WERI-Rb-1 (cell line): ENCODE measurements at regions not wholly inside any gene's neighbourhood (a gene's known extent, or its start where the extent isn't known, plus 50 kb on each side); places are given as distances from the start of the nearest gene placed in this dataset.

Experiments used
- DNase-seq: peaks from one replicate; pipeline ENCODE4 v3.0.0-alpha.2; 2020
- H3K27ac ChIP-seq: fragments of 250-450 bp; sonication (Bioruptor Pico); 2 replicates; pipeline ENCODE4 v1.5.1; 2020; ENCODE audit warnings: mild to moderate bottlenecking, moderate library complexity
- H3K27me3 ChIP-seq: fragments of 250-450 bp; sonication (Bioruptor Pico); 2 replicates; pipeline ENCODE4 v1.5.1; 2021; ENCODE audit warnings: mild to moderate bottlenecking, low read depth, moderate library complexity; ENCODE audit not compliant: insufficient read depth, severe bottlenecking
- H3K36me3 ChIP-seq: fragments of 250-450 bp; sonication (Bioruptor Pico); 2 replicates; pipeline ENCODE4 v1.5.1; 2020; ENCODE audit warnings: mild to moderate bottlenecking, moderate library complexity
- H3K4me3 ChIP-seq: 2 replicates; pipeline ENCODE4 v1.5.1; 2011; ENCODE audit warnings: low read depth, mild to moderate bottlenecking, control low read depth, low read length
- H3K9me3 ChIP-seq: fragments of 250-450 bp; sonication (Bioruptor Pico); 2 replicates; pipeline ENCODE4 v1.5.1; 2021; ENCODE audit warnings: mild to moderate bottlenecking, moderate library complexity; ENCODE audit not compliant: severe bottlenecking
- TF ChIP-seq, protein P1 (sequence below): IDR thresholded peaks from 2 replicates; pipeline ENCODE4 v1.5.1; 2011; ENCODE audit warnings: low read depth, mild to moderate bottlenecking, control low read depth, inconsistent platforms, low read length

- H3K36me3 ChIP-seq = no peaks in the 10 kb centered on the region
- H3K27me3 ChIP-seq = no peaks in the 10 kb centered on the region
- no peaks in the 10 kb centered on the region for H3K9me3 ChIP-seq
- H3K27ac ChIP-seq = no peak overlapping the region
- TF ChIP-seq, protein P1, sequence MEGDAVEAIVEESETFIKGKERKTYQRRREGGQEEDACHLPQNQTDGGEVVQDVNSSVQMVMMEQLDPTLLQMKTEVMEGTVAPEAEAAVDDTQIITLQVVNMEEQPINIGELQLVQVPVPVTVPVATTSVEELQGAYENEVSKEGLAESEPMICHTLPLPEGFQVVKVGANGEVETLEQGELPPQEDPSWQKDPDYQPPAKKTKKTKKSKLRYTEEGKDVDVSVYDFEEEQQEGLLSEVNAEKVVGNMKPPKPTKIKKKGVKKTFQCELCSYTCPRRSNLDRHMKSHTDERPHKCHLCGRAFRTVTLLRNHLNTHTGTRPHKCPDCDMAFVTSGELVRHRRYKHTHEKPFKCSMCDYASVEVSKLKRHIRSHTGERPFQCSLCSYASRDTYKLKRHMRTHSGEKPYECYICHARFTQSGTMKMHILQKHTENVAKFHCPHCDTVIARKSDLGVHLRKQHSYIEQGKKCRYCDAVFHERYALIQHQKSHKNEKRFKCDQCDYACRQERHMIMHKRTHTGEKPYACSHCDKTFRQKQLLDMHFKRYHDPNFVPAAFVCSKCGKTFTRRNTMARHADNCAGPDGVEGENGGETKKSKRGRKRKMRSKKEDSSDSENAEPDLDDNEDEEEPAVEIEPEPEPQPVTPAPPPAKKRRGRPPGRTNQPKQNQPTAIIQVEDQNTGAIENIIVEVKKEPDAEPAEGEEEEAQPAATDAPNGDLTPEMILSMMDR = no peak
- no peak overlapping the region for H3K4me3 ChIP-seq
- no peak for DNase-seq
These were observed 404.0 kb upstream of the RAB6C start for GRCh38 chr2:129575431-129575830.

DNA sequence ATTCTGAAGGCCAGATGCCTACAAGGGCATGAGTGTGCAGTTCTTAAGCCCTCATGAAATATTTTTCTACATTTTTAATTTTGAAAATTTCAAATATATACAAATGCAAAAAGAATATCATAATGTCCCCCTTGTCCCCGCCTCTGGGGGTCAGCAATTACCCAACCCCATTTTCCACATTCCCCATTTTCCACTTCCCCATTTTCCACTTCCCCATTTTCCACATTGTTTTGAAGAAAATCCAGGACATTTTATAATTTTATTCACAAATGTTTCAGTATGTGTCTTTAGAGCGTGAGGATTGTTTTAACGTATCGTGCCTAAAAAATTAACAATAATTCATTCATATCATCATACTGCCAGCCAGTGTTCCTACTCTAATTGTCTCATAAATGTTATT is 403.6 kb upstream of the RAB6C start:
- DNase-seq = no peak
- no peaks in the 10 kb centered on the region for H3K9me3 ChIP-seq
- no peak overlapping the region for H3K4me3 ChIP-seq
- TF ChIP-seq, protein P1 = no peak
- no peak overlapping the region for H3K27ac ChIP-seq
- no peaks in the 10 kb centered on the region for H3K27me3 ChIP-seq
- H3K36me3 ChIP-seq = no peaks in the 10 kb centered on the region

DNA sequence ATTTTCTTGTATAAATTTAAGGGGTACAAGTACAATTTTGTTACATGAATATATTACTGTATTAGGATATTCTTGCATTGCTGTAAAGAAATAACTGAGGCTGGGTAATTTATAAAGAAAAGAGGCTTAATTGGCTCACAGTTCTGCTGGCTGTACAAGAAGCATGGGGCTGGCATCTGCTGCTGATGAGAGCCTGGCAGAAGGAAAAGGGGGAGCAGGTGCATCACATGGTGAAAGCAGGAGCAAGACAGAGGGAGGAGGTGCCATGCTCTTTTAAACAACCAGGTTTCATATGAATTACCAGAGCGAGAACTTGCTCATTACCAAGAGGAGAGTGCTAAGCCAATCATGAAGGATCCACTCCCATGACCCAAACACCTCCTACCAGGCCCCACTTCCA is 399.5 kb upstream of the RAB6C start:
- TF ChIP-seq, protein P1 = no peak
- Histone ChIP-seq H3K4me3 (no peak overlapping the region), H3K27me3 (no peaks in the 10 kb centered on the region), H3K27ac (no peak overlapping the region), H3K36me3 (no peaks in the 10 kb centered on the region), H3K9me3 (no peaks in the 10 kb centered on the region)
- DNase-seq = no peak

DNA sequence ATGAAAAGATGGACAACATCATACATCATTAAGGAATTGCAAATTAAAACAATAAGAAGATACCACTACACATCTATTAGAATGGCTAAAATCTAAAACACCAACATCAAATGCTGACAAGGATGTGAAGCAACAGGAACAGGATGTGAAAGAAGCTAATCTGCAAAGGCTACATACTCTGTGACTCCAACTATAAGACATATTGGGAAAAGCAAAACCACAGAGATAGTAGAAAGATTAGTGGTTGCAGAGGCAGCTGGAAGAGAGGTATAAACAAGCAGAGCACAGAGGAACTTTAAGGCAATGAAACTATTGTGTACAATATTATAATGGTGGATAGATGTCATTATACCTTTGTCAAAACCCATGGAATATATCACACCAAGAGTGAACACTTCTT is 393.7 kb upstream of the RAB6C start:
- H3K27ac ChIP-seq = no peak overlapping the region
- TF ChIP-seq, protein P1 = no peak
- H3K27me3 ChIP-seq = peaks cover 3% of the 10 kb centered on the region
- no peaks in the 10 kb centered on the region for H3K36me3 ChIP-seq
- H3K4me3 ChIP-seq = no peak overlapping the region
- no peak for DNase-seq
- no peaks in the 10 kb centered on the region for H3K9me3 ChIP-seq

DNA sequence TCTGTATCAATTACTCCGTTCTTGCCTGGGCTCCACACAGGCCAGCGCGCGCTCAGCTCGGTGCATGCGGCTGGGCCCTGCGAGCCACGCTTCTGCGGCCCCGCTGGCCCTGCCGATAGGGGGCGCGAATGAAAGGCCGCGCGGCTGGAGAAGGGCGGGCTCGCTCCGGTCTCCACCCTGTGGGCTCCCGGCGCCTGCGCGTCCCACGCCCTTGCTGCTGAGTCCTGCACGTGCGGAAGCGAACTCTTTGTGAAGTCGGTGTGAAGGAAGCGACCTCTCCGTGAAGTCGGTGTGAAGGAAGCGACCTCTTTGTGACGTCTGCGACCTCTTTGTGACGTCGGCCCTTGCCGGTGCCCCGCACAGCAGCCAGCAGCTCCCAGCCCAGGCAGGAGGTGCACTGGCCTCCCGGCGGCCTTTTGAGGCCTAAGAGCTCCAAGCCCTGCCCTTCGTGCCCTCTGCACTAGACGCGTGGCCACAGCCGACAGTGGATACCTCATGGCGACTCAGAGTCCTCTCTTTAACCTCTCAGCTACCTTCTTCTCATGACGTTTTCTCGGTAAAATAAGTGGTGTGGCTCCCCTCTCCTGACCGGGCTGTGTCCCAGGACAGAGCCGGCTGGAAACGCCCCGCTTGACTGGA is 391.9 kb upstream of the RAB6C start:
- Histone ChIP-seq H3K27ac (no peak overlapping the region), H3K36me3 (no peaks in the 10 kb centered on the region), H3K9me3 (no peaks in the 10 kb centered on the region), H3K27me3 (peaks cover 3% of the 10 kb centered on the region), H3K4me3 (no peak overlapping the region)
- no peak for DNase-seq
- TF ChIP-seq, protein P1 = no peak

GRCh38 chr2:129604560-129604959 is 374.9 kb upstream of the RAB6C start:
- TF ChIP-seq, protein P1 = no peak
- Histone ChIP-seq H3K9me3 (no peaks in the 10 kb centered on the region), H3K27me3 (peaks cover 3% of the 10 kb centered on the region), H3K36me3 (no peaks in the 10 kb centered on the region), H3K27ac (no peak overlapping the region), H3K4me3 (no peak overlapping the region)
- DNase-seq = no peak
